HepG2 (cell line): ENCODE measurements at regions not wholly inside any gene's neighbourhood (a gene's known extent, or its start where the extent isn't known, plus 50 kb on each side); places are given as distances from the start of the nearest gene placed in this dataset.

Experiments
- FOSL1 ChIP-seq: sonication (generic); formaldehyde crosslinking; IDR thresholded peaks from 2 replicates; pipeline ENCODE4 v1.9.0; 2021; ENCODE audit warnings: missing genetic modification reagents, borderline replicate concordance
- LCORL ChIP-seq, 2 experiments: fragments of 450-650 bp in 1 of 2; sonication (generic) in 1 of 2; formaldehyde crosslinking in 1 of 2; IDR thresholded peaks; 2 replicates each; pipeline versions ENCODE4 v1.5.0 to v1.6.1; 2017 to 2020; ENCODE audit warnings: antibody characterized with exemption in 1 of 2, missing genetic modification reagents in 1 of 2
- SOX6 ChIP-seq, 2 experiments: fragments of 450-650 bp in 1 of 2; sonication (generic) in 1 of 2; formaldehyde crosslinking in 1 of 2; IDR thresholded peaks; 2 replicates each; pipeline versions ENCODE4 v1.4.0 to v1.6.1; 2017 to 2020; ENCODE audit warnings: antibody characterized with exemption in 1 of 2, mild to moderate bottlenecking in 1 of 2, missing genetic modification reagents in 1 of 2
- ZNF329 ChIP-seq: sonication (generic); formaldehyde crosslinking; IDR thresholded peaks from 2 replicates; pipeline ENCODE4 v1.9.0; 2021; ENCODE audit warnings: low read depth, mild to moderate bottlenecking, missing genetic modification reagents
- ZNF547 ChIP-seq: sonication (generic); formaldehyde crosslinking; IDR thresholded peaks from 2 replicates; pipeline ENCODE4 v1.5.1; 2020; ENCODE audit warnings: mild to moderate bottlenecking, missing genetic modification reagents
- ZNF605 ChIP-seq: sonication (generic); formaldehyde crosslinking; IDR thresholded peaks from 2 replicates; pipeline ENCODE4 v1.8.0; 2022; ENCODE audit warnings: mild to moderate bottlenecking, missing genetic modification reagents
- TF ChIP-seq, protein P1 (sequence below), 2 experiments: sonication (generic) in 1 of 2; formaldehyde crosslinking in 1 of 2; IDR thresholded peaks; 2 replicates each; pipeline versions ENCODE4 v1.5.1 to v1.6.1; 2011 to 2020; ENCODE audit warnings: borderline replicate concordance in 1 of 2, low read depth in 1 of 2, low read length in 1 of 2, mild to moderate bottlenecking in 1 of 2, missing genetic modification reagents in 1 of 2, moderate library complexity in 1 of 2
- TF ChIP-seq, protein P2 (sequence below): IDR thresholded peaks from 2 replicates; pipeline ENCODE4 v1.6.1; 2018; ENCODE audit warnings: missing genetic modification reagents
- TF ChIP-seq, protein P3 (sequence below): sonication (generic); formaldehyde crosslinking; IDR thresholded peaks from 2 replicates; pipeline ENCODE4 v1.5.0; 2020; ENCODE audit warnings: missing genetic modification reagents
- TF ChIP-seq, protein P4 (sequence below): sonication (generic); formaldehyde crosslinking; IDR thresholded peaks from 2 replicates; pipeline ENCODE4 v1.4.0; 2020; ENCODE audit warnings: missing genetic modification reagents, borderline replicate concordance

- TF ChIP-seq LCORL (IDR thresholded peaks at IDR 0.05) (no peak), LCORL (CRISPR knock-in tag; IDR thresholded peaks at IDR 0.05) (no peak), SOX6 (IDR thresholded peaks at IDR 0.05) (no peak), SOX6 (CRISPR knock-in tag; IDR thresholded peaks at IDR 0.05) (no peak), FOSL1 (no peak), ZNF547 (CRISPR knock-in tag) (no peak), ZNF605 (no peak), ZNF329 (no peak)
- TF ChIP-seq, protein P1, sequence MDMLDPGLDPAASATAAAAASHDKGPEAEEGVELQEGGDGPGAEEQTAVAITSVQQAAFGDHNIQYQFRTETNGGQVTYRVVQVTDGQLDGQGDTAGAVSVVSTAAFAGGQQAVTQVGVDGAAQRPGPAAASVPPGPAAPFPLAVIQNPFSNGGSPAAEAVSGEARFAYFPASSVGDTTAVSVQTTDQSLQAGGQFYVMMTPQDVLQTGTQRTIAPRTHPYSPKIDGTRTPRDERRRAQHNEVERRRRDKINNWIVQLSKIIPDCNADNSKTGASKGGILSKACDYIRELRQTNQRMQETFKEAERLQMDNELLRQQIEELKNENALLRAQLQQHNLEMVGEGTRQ (IDR thresholded peaks at IDR 0.05; ENCODE audit: low read depth, low read length), result no peak
- TF ChIP-seq, protein P1 (CRISPR knock-in tag; IDR thresholded peaks at IDR 0.05; ENCODE audit: borderline replicate concordance), result no peak
- TF ChIP-seq, protein P2, sequence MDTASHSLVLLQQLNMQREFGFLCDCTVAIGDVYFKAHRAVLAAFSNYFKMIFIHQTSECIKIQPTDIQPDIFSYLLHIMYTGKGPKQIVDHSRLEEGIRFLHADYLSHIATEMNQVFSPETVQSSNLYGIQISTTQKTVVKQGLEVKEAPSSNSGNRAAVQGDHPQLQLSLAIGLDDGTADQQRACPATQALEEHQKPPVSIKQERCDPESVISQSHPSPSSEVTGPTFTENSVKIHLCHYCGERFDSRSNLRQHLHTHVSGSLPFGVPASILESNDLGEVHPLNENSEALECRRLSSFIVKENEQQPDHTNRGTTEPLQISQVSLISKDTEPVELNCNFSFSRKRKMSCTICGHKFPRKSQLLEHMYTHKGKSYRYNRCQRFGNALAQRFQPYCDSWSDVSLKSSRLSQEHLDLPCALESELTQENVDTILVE (CRISPR knock-in tag), result no peak
- TF ChIP-seq, protein P3, sequence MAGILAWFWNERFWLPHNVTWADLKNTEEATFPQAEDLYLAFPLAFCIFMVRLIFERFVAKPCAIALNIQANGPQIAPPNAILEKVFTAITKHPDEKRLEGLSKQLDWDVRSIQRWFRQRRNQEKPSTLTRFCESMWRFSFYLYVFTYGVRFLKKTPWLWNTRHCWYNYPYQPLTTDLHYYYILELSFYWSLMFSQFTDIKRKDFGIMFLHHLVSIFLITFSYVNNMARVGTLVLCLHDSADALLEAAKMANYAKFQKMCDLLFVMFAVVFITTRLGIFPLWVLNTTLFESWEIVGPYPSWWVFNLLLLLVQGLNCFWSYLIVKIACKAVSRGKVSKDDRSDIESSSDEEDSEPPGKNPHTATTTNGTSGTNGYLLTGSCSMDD, result no peak
- TF ChIP-seq, protein P4, sequence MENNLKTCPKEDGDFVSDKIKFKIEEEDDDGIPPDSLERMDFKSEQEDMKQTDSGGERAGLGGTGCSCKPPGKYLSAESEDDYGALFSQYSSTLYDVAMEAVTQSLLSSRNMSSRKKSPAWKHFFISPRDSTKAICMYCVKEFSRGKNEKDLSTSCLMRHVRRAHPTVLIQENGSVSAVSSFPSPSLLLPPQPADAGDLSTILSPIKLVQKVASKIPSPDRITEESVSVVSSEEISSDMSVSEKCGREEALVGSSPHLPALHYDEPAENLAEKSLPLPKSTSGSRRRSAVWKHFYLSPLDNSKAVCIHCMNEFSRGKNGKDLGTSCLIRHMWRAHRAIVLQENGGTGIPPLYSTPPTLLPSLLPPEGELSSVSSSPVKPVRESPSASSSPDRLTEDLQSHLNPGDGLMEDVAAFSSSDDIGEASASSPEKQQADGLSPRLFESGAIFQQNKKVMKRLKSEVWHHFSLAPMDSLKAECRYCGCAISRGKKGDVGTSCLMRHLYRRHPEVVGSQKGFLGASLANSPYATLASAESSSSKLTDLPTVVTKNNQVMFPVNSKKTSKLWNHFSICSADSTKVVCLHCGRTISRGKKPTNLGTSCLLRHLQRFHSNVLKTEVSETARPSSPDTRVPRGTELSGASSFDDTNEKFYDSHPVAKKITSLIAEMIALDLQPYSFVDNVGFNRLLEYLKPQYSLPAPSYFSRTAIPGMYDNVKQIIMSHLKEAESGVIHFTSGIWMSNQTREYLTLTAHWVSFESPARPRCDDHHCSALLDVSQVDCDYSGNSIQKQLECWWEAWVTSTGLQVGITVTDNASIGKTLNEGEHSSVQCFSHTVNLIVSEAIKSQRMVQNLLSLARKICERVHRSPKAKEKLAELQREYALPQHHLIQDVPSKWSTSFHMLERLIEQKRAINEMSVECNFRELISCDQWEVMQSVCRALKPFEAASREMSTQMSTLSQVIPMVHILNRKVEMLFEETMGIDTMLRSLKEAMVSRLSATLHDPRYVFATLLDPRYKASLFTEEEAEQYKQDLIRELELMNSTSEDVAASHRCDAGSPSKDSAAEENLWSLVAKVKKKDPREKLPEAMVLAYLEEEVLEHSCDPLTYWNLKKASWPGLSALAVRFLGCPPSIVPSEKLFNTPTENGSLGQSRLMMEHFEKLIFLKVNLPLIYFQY, result no peak
Observed at GRCh38 chr5:114054594-114054993, 307.3 kb upstream of the KCNN2 start (continued).
